Left lung (tissue), 4 donors: ENCODE measurements at regions not wholly inside any gene's neighbourhood (a gene's known extent, or its start where the extent isn't known, plus 50 kb on each side); places are given as distances from the start of the nearest gene placed in this dataset.
A peak's percentile ranks its signal among the peaks of the same experiment; 100 is the strongest.

ENCODE experiments used
- ATAC-seq: fragments of 200-7000 bp; cut with Tn5 transposase; one replicate; pipeline ENCODE4 v1.9.1; 2020; ENCODE audit warnings: moderate library complexity
- DNase-seq, 4 donors: peaks; one replicate each; pipeline ENCODE4 v3.0.0-alpha.2; 2013 to 2020
- H3K27ac ChIP-seq, 2 donors: fragments of 200-600 bp; sonication (generic) in 1 of 2; one replicate each; pipeline versions ENCODE4 v1.5.0 to v1.8.0; 2020 to 2021
- H3K27me3 ChIP-seq, 2 donors: fragments of 200-600 bp; sonication (generic) in 1 of 2; one replicate each; pipeline versions ENCODE4 v1.5.0 to v1.8.0; 2020 to 2021
- H3K36me3 ChIP-seq, 2 donors: fragments of 200-600 bp; sonication (generic) in 1 of 2; one replicate each; pipeline versions ENCODE4 v1.5.0 to v1.8.0; 2020 to 2021
- H3K4me1 ChIP-seq, 2 donors: fragments of 200-600 bp; one replicate each; pipeline ENCODE4 v1.8.0; 2021
- H3K4me3 ChIP-seq, 2 donors: fragments of 200-600 bp; sonication (generic) in 1 of 2; one replicate each; pipeline versions ENCODE4 v1.5.0 to v1.8.0; 2020 to 2021; ENCODE audit warnings: mild to moderate bottlenecking in 1 of 2
- H3K9me3 ChIP-seq, 2 donors: fragments of 200-600 bp; sonication (generic) in 1 of 2; one replicate each; pipeline versions ENCODE4 v1.5.0 to v1.8.0; 2020 to 2021
- CTCF ChIP-seq, 2 donors: fragments of 200-600 bp; sonication (generic) in 1 of 2; IDR thresholded peaks; one replicate each; pipeline versions ENCODE4 v1.5.0 to v1.8.0; 2021; ENCODE audit warnings: antibody characterized with exemption in 2 of 2
- intact Hi-C, 2 donors: fragments of 100-400 bp; cut with DNase I; formaldehyde crosslinking; loops; one replicate each; pipeline versions ENCODE4 v1.11.2 to v1.14.2; 2022
- donor health status: DM: no; HTN: yes; CAD: no.
- donor health status: DM: no; HTN: no; CAD: no.

GRCh38 chr5:12626556-12626955, 722.3 kb upstream of the CTNND2 start:
- Histone ChIP-seq H3K4me1 (no peaks in the 10 kb centered on the region), H3K36me3 (no peaks in the 10 kb centered on the region), H3K9me3 (peaks cover 0 to 35% of the 10 kb centered on the region in 2 donors), H3K4me3 (no peak overlapping the region), H3K27me3 (no peaks in the 10 kb centered on the region), H3K27ac (no peak overlapping the region)
- intact Hi-C loops, result no loop called here
- ATAC-seq, result no peak
- peak in 1 of 4 donors; percentile 31 for DNase-seq
- TF ChIP-seq CTCF (IDR thresholded peaks at IDR 0.05), result no peak

- H3K9me3 ChIP-seq, result peaks cover 0 to 38% of the 10 kb centered on the region in 2 donors
- no peaks in the 10 kb centered on the region for H3K27me3 ChIP-seq
- H3K4me3 ChIP-seq, result no peak overlapping the region
- ATAC-seq (no peak), DNase-seq (no peak)
- no peaks in the 10 kb centered on the region for H3K36me3 ChIP-seq
- no peak for TF ChIP-seq CTCF (IDR thresholded peaks at IDR 0.05)
- no peak overlapping the region for H3K27ac ChIP-seq
- no peaks in the 10 kb centered on the region for H3K4me1 ChIP-seq
- intact Hi-C loops, result no loop called here
These were observed 721.5 kb upstream of the CTNND2 start for GRCh38 chr5:12625667-12626263.

- H3K4me1 ChIP-seq, result no peaks in the 10 kb centered on the region
- no peak for ATAC-seq
- intact Hi-C loops, result no loop called here
These were observed 720.7 kb upstream of the CTNND2 start for GRCh38 chr5:12624776-12625560.

GRCh38 chr5:12623408-12623807, 719.2 kb upstream of the CTNND2 start:
- no peak for ATAC-seq

More at GRCh38 chr5:12624776-12625560, 720.7 kb upstream of the CTNND2 start:
- no peak for DNase-seq
- H3K9me3 ChIP-seq, result peaks cover 0 to 38% of the 10 kb centered on the region in 2 donors
- H3K36me3 ChIP-seq, result no peaks in the 10 kb centered on the region
- H3K27me3 ChIP-seq, result no peaks in the 10 kb centered on the region
- no peak overlapping the region for H3K4me3 ChIP-seq
- no peak for TF ChIP-seq CTCF (IDR thresholded peaks at IDR 0.05)
- no peak overlapping the region for H3K27ac ChIP-seq

More at GRCh38 chr5:12623408-12623807, 719.2 kb upstream of the CTNND2 start:
- intact Hi-C loops, result no loop called here
- H3K36me3 ChIP-seq, result no peaks in the 10 kb centered on the region
- H3K9me3 ChIP-seq, result peaks cover 0 to 44% of the 10 kb centered on the region in 2 donors
- TF ChIP-seq CTCF (IDR thresholded peaks at IDR 0.05), result no peak
- no peaks in the 10 kb centered on the region for H3K4me1 ChIP-seq
- no peak for DNase-seq
- no peak overlapping the region for H3K4me3 ChIP-seq
- no peaks in the 10 kb centered on the region for H3K27me3 ChIP-seq
- H3K27ac ChIP-seq, result no peak overlapping the region
